ENCODE measurements at regions not wholly inside any gene's neighbourhood (a gene's known extent, or its start where the extent isn't known, plus 50 kb on each side); places are given as distances from the start of the nearest gene placed in this dataset.
"Not testable (repeated sequence)": the region's sequence is repeated elsewhere in the genome, so short reads cannot be mapped to it uniquely, and the experiment has no call there.

DNA sequence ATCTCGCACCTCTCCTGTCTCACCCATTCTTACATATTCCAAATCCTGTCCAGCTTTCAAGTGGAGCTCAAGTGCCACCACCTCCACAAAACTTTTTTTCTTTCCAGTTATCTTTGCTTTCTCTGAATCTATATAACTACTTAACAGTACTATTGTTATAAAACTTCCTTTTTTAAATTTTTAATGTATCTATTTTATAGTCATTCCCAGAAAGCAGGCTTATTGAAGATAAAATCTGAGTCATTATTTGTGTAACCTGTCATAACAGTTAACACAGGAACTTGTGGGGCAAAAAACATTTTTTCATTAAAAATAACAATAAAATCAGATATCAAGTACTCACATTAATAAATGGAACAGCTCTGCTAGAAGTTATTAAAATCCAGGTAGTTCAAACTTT lies 73.3 kb upstream of the ALCAM start:
- WGBS = 96% methylated on average over 1 of the region's 1 CpG

DNA sequence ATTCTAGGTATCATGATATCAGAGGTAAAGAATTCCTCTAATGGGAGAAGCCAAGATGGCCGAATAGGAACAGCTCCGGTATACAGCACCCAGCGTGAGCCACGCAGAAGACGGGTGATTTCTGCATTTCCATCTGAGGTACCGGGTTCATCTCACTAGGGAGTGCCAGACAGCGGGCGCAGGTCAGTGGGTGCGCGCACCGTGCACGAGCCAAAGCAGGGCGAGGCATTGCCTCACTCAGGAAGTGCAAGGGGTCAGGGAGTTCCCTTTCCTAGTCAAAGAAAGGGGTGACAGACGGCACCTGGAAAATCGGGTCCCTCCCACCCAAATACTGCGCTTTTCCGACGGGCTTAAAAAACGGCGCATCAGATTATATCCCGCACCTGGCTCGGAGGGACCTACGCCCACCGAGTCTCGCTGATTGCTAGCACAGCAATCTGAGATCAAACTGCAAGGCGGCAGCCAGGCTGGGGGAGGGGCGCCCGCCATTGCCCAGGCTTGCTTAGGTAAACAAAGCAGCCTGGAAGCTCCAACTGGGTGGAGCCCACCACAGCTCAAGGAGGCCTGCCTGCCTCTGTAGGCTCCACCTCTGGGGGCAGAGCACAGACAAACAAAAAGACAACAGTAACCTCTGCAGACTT lies 70.4 kb upstream of the ALCAM start:
- intact Hi-C loops (cut with DNase I); DNase-seq (ENCODE audit: extremely low spot score): not testable (repeated sequence)

More for the DNA sequence above, 73.3 kb upstream of the ALCAM start:
- Histone ChIP-seq H3K4me1 (no peaks in the 10 kb centered on the region), H3K27me3 (no peaks in the 10 kb centered on the region), H3K27ac (replicated peaks in 1 of 4) (no peak overlapping the region), H3K36me3 (no peaks in the 10 kb centered on the region), H3K4me3 (no peak overlapping the region), H3K9me3 (no peaks in the 10 kb centered on the region)
- TF ChIP-seq, protein P1, sequence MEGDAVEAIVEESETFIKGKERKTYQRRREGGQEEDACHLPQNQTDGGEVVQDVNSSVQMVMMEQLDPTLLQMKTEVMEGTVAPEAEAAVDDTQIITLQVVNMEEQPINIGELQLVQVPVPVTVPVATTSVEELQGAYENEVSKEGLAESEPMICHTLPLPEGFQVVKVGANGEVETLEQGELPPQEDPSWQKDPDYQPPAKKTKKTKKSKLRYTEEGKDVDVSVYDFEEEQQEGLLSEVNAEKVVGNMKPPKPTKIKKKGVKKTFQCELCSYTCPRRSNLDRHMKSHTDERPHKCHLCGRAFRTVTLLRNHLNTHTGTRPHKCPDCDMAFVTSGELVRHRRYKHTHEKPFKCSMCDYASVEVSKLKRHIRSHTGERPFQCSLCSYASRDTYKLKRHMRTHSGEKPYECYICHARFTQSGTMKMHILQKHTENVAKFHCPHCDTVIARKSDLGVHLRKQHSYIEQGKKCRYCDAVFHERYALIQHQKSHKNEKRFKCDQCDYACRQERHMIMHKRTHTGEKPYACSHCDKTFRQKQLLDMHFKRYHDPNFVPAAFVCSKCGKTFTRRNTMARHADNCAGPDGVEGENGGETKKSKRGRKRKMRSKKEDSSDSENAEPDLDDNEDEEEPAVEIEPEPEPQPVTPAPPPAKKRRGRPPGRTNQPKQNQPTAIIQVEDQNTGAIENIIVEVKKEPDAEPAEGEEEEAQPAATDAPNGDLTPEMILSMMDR (IDR thresholded peaks at IDR 0.05) = no peak
- TF ChIP-seq EP300 (IDR thresholded peaks at IDR 0.05) (no peak), POLR2AphosphoS5 (IDR thresholded peaks at IDR 0.05) (no peak), POLR2A (IDR thresholded peaks at IDR 0.05; ENCODE audit: low read depth) (no peak)
- intact Hi-C loops (cut with DNase I) = no loop called here
- DNase-seq (ENCODE audit: extremely low spot score) = no peak

DNA sequence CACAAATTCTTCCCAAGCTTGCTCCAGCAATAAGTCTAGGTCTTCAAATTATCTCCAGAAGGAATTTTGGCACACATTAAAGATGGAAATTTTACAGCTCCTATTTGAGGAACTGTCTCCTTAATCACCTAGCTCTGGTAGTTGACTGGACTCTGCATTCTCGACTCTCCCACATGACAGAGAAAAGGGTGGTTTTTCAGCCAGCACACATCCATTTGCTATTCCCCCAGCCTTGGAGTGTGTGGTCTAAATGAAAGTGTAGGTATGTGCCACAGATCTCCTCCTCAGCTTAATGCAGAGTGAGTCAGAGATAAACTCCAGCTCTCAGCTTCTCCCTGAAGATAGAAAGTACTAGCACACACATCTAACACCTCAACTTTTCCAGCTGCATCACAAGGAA lies 62.2 kb upstream of the ALCAM start:
- no peaks in the 10 kb centered on the region for H3K4me1 ChIP-seq
- TF ChIP-seq, protein P1 (IDR thresholded peaks at IDR 0.05) = no peak
- TF ChIP-seq EP300 (IDR thresholded peaks at IDR 0.05) = no peak
- TF ChIP-seq POLR2A (IDR thresholded peaks at IDR 0.05; ENCODE audit: low read depth) = no peak
- TF ChIP-seq POLR2AphosphoS5 (IDR thresholded peaks at IDR 0.05) = no peak
- H3K36me3 ChIP-seq = no peaks in the 10 kb centered on the region
- peaks cover 0 to 24% (median 19%) of the 10 kb centered on the region in 4 donors for H3K9me3 ChIP-seq
- 56% methylated on average over 1 of the region's 1 CpG for WGBS
- intact Hi-C loops (cut with DNase I) = no loop called here
- no peaks in the 10 kb centered on the region for H3K27me3 ChIP-seq
- no peak overlapping the region for H3K4me3 ChIP-seq
- no peak overlapping the region for H3K27ac ChIP-seq (replicated peaks in 1 of 4)
- DNase-seq (ENCODE audit: extremely low spot score) = no peak

More for the DNA sequence above, 70.4 kb upstream of the ALCAM start:
- H3K9me3 ChIP-seq; H3K36me3 ChIP-seq; H3K4me3 ChIP-seq; H3K4me1 ChIP-seq; H3K27ac ChIP-seq (replicated peaks in 1 of 4); H3K27me3 ChIP-seq: not testable (repeated sequence)
- 93% methylated on average over 28 of the region's 28 CpGs for WGBS

DNA sequence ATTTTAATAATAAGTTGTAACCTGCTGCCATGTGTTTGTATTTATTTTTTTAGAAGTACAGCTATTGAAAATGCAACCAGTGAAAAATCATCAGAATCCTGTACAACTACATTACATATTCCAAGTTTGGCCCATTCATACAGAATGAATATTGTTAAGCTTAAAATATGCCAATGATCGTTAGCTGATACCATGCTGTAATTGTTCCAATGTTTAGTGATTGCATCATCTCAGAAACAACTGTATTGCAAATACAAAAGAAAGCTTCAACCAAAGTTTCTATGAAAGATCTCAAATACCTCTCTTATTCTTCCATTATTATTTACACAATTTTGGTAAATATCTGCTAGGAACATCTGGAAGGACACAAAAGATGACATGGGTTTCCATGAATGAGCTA lies 51.6 kb upstream of the ALCAM start:
- H3K9me3 ChIP-seq = no peaks in the 10 kb centered on the region
- no peaks in the 10 kb centered on the region for H3K36me3 ChIP-seq
- TF ChIP-seq EP300 (IDR thresholded peaks at IDR 0.05) (no peak), POLR2AphosphoS5 (IDR thresholded peaks at IDR 0.05) (no peak), POLR2A (IDR thresholded peaks at IDR 0.05; ENCODE audit: low read depth) (no peak)
- TF ChIP-seq, protein P1 (IDR thresholded peaks at IDR 0.05) = no peak
- H3K4me1 ChIP-seq = no peaks in the 10 kb centered on the region
- no peaks in the 10 kb centered on the region for H3K27me3 ChIP-seq
- H3K27ac ChIP-seq (replicated peaks in 1 of 4) = no peak overlapping the region
- no peak for DNase-seq (ENCODE audit: extremely low spot score)
- intact Hi-C loops (cut with DNase I) = no loop called here
- H3K4me3 ChIP-seq = no peak overlapping the region
- 74% methylated on average over 1 of the region's 1 CpG for WGBS

DNA sequence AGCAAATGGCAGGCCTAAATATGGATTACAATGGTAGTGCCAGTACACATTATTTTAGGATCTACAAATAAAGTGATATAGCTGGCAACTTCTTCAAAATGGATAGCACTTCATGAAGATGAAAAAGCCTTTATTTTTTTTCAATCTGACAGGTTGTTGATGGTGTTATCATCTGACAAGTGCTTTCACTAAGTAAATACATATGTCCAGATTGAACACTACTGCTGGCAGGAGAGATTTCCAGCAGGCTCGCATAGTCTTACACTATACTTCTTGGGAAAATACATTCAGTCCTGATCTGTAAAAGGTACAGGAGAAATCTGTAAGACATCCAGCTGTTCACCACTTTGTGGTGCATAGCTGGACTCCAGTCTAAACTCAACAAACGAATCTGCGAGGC lies 50.9 kb upstream of the ALCAM start:
- Histone ChIP-seq H3K4me3 (no peak overlapping the region), H3K27ac (replicated peaks in 1 of 4) (no peak overlapping the region)
- WGBS = 48% methylated on average over 3 of the region's 3 CpGs

More for the DNA sequence above, 50.9 kb upstream of the ALCAM start:
- H3K27me3 ChIP-seq = no peaks in the 10 kb centered on the region
- intact Hi-C loops (cut with DNase I) = no loop called here
- no peaks in the 10 kb centered on the region for H3K9me3 ChIP-seq
- no peak for TF ChIP-seq POLR2A (IDR thresholded peaks at IDR 0.05; ENCODE audit: low read depth)
- TF ChIP-seq, protein P1 (IDR thresholded peaks at IDR 0.05) = no peak
- H3K4me1 ChIP-seq = no peaks in the 10 kb centered on the region
- no peak for DNase-seq (ENCODE audit: extremely low spot score)
- H3K36me3 ChIP-seq = no peaks in the 10 kb centered on the region
